Tibial artery (tissue), 4 donors: ENCODE measurements at regions not wholly inside any gene's neighbourhood (a gene's known extent, or its start where the extent isn't known, plus 50 kb on each side); places are given as distances from the start of the nearest gene placed in this dataset.

Experiments used
- DNase-seq, 2 donors: peaks; one replicate each; pipeline ENCODE4 v3.0.0-alpha.2; 2019
- H3K27ac ChIP-seq, 2 donors: fragments of 200-600 bp; sonication (generic) in 1 of 2; 1 replicate in 1 of 2; 2 replicates in 1 of 2; pipeline ENCODE4 v1.5.1; 2018 to 2019; ENCODE audit warnings: mild to moderate bottlenecking in 1 of 2
- H3K27me3 ChIP-seq, 2 donors: fragments of 200-600 bp; sonication (generic) in 1 of 2; one replicate each; pipeline versions ENCODE4 v1.5.1 to v1.6.0; 2016 to 2019
- H3K36me3 ChIP-seq, 3 donors: fragments of 200-600 bp; sonication (generic) in 2 of 3; one replicate each; pipeline ENCODE4 v1.5.1; 2016 to 2019; ENCODE audit warnings: mild to moderate bottlenecking in 2 of 3
- H3K4me1 ChIP-seq, 4 donors: fragments of 200-600 bp; sonication (generic) in 2 of 4; 1 replicate in 3 of 4; 2 replicates in 1 of 4; pipeline ENCODE4 v1.5.1; 2016 to 2019
- H3K4me3 ChIP-seq, 2 donors: fragments of 200-600 bp; sonication (generic) in 1 of 2; 1 replicate in 1 of 2; 2 replicates in 1 of 2; pipeline ENCODE4 v1.5.1; 2018 to 2019; ENCODE audit warnings: mild to moderate bottlenecking in 2 of 2
- H3K9me3 ChIP-seq, 3 donors: fragments of 200-600 bp; sonication (generic) in 1 of 3; one replicate each; pipeline ENCODE4 v1.5.1; 2016 to 2019
- CTCF ChIP-seq, 2 experiments: fragments of 200-600 bp in 1 of 2; fragments of 450-650 bp in 1 of 2; IDR thresholded peaks; one replicate each; pipeline ENCODE4 v1.5.1; 2017 to 2019; ENCODE audit warnings: antibody characterized with exemption in 2 of 2, mild to moderate bottlenecking in 1 of 2, moderate library complexity in 1 of 2
- intact Hi-C: fragments of 100-400 bp; cut with DNase I; formaldehyde crosslinking; loops from one replicate; pipeline ENCODE4 v1.15.0; 2023; ENCODE audit warnings: low total_unique reads

DNA sequence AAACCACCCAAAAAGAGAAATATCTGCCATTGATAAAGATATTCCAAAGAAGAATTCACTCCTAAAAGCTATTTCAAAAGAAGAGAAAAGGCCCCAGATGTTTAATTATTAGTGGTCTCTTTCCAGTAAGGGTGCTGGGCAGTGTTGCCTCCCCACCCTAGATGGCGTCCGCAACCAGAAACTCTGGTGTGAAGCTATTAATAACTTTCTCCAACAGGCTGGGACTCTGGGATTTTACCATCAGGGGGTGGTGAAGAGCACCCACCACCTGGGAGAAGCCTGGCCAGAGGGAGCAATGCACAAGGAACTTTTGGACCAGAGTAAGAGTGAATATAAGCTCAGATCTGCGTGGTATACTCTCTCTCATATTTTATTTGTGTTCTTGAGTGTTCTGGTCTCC is 115.4 kb upstream of the TIAM1 start:
- DNase-seq = no peak
- intact Hi-C loops = no loop called here
- Histone ChIP-seq H3K27ac (no peak overlapping the region), H3K36me3 (no peaks in the 10 kb centered on the region), H3K9me3 (no peaks in the 10 kb centered on the region), H3K27me3 (no peaks in the 10 kb centered on the region), H3K4me1 (no peaks in the 10 kb centered on the region), H3K4me3 (no peak overlapping the region)
- no peak for TF ChIP-seq CTCF (IDR thresholded peaks at IDR 0.05)

DNA sequence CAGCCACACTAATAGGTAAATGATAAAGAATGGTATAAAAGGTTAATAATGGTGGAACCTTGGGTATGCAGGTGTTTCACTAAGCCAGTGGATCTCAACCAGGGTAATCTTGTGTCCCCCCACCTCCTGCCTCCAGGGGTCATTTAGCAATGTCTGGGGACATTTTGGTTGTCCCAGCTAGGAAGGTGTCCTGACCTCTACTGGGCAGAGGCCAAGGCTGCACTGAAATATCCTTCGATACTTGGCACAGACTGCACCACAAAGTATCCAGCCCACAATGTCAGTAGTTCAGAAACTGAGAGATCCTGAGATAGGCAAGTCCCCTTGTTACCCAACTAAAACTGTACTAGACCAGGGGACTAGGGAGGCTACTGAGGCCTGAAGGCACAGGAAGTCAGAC is 113.6 kb upstream of the TIAM1 start:
- intact Hi-C loops = no loop called here
- TF ChIP-seq CTCF (IDR thresholded peaks at IDR 0.05) = no peak
- Histone ChIP-seq H3K27ac (no peak overlapping the region), H3K9me3 (no peaks in the 10 kb centered on the region), H3K27me3 (no peaks in the 10 kb centered on the region), H3K4me3 (no peak overlapping the region), H3K36me3 (no peaks in the 10 kb centered on the region), H3K4me1 (no peaks in the 10 kb centered on the region)
- no peak for DNase-seq

- TF ChIP-seq CTCF (IDR thresholded peaks at IDR 0.05) = no peak
- no peak for DNase-seq
- H3K36me3 ChIP-seq = no peaks in the 10 kb centered on the region
- intact Hi-C loops = no loop called here
- no peak overlapping the region for H3K4me3 ChIP-seq
- no peaks in the 10 kb centered on the region for H3K27me3 ChIP-seq
- H3K9me3 ChIP-seq = no peaks in the 10 kb centered on the region
- H3K4me1 ChIP-seq = no peaks in the 10 kb centered on the region
- H3K27ac ChIP-seq = no peak overlapping the region
Observed at GRCh38 chr21:31456201-31456600, 112.1 kb upstream of the TIAM1 start.

GRCh38 chr21:31455506-31455905 is 111.4 kb upstream of the TIAM1 start:
- no peak for DNase-seq
- no peak overlapping the region for H3K27ac ChIP-seq
- H3K27me3 ChIP-seq = no peaks in the 10 kb centered on the region
- no peak overlapping the region for H3K4me3 ChIP-seq
- H3K4me1 ChIP-seq = no peaks in the 10 kb centered on the region
- intact Hi-C loops = no loop called here
- no peaks in the 10 kb centered on the region for H3K9me3 ChIP-seq
- H3K36me3 ChIP-seq = no peaks in the 10 kb centered on the region
- TF ChIP-seq CTCF (IDR thresholded peaks at IDR 0.05) = no peak

- Histone ChIP-seq H3K27ac (no peak overlapping the region), H3K36me3 (no peaks in the 10 kb centered on the region), H3K27me3 (no peaks in the 10 kb centered on the region), H3K9me3 (no peaks in the 10 kb centered on the region), H3K4me1 (no peaks in the 10 kb centered on the region), H3K4me3 (no peak overlapping the region)
- DNase-seq = no peak
- intact Hi-C loops = no loop called here
- no peak for TF ChIP-seq CTCF (IDR thresholded peaks at IDR 0.05)
Observed at GRCh38 chr21:31450980-31451379, 106.9 kb upstream of the TIAM1 start.

GRCh38 chr21:31449921-31450535 is 106.0 kb upstream of the TIAM1 start:
- no peak for TF ChIP-seq CTCF (IDR thresholded peaks at IDR 0.05)
- Histone ChIP-seq H3K4me1 (no peaks in the 10 kb centered on the region), H3K27ac (no peak overlapping the region), H3K27me3 (no peaks in the 10 kb centered on the region), H3K36me3 (no peaks in the 10 kb centered on the region), H3K4me3 (no peak overlapping the region), H3K9me3 (no peaks in the 10 kb centered on the region)
- intact Hi-C loops = no loop called here
- no peak for DNase-seq
